HEK293T (cell line): ENCODE measurements at regions not wholly inside any gene's neighbourhood (a gene's known extent, or its start where the extent isn't known, plus 50 kb on each side); places are given as distances from the start of the nearest gene placed in this dataset.

Source experiments
- CTCF ChIA-PET: fragments of 350-600 bp; formaldehyde crosslinking; extraction: SDS; loops from one replicate; lab custom pipeline; 2021; ENCODE audit warnings: antibody characterized with exemption, inconsistent platforms; lab: Yijun Ruan, JAX
- POLR2A ChIA-PET: fragments of 350-600 bp; formaldehyde crosslinking; extraction: SDS; loops from one replicate; lab custom pipeline; 2020; ENCODE audit warnings: antibody characterized with exemption, inconsistent platforms; lab: Yijun Ruan, JAX
- DNase-seq: peaks from one replicate; pipeline ENCODE4 v3.0.0; 2012; ENCODE audit warnings: mixed read lengths; ENCODE audit errors: extremely low spot score
- ARNT ChIP-seq: fragments of 450-650 bp; IDR thresholded peaks from 2 replicates; pipeline ENCODE4 v1.6.1; 2017; ENCODE audit warnings: mild to moderate bottlenecking
- BHLHE40 ChIP-seq: fragments of 450-650 bp; IDR thresholded peaks from 2 replicates; pipeline ENCODE4 v1.6.1; 2016; ENCODE audit warnings: mild to moderate bottlenecking, moderate library complexity, borderline replicate concordance
- CTBP1 ChIP-seq: fragments of 450-650 bp; IDR thresholded peaks from 2 replicates; pipeline ENCODE4 v1.6.1; 2016; ENCODE audit warnings: borderline replicate concordance
- ELF4 ChIP-seq: fragments of 450-650 bp; IDR thresholded peaks from 2 replicates; pipeline ENCODE4 v1.6.1; 2017; ENCODE audit warnings: antibody characterized with exemption
- FOXA1 ChIP-seq: fragments of 450-650 bp; IDR thresholded peaks from 2 replicates; pipeline ENCODE4 v1.6.1; 2016; ENCODE audit warnings: mild to moderate bottlenecking
- FOXK2 ChIP-seq: fragments of 450-650 bp; IDR thresholded peaks from 2 replicates; pipeline ENCODE4 v1.6.1; 2016; ENCODE audit warnings: mild to moderate bottlenecking
- FOXM1 ChIP-seq: fragments of 450-650 bp; IDR thresholded peaks from 2 replicates; pipeline ENCODE4 v1.6.1; 2017; ENCODE audit warnings: mild to moderate bottlenecking, borderline replicate concordance
- HDGF ChIP-seq: fragments of 450-650 bp; IDR thresholded peaks from 2 replicates; pipeline ENCODE4 v1.6.1; 2017; ENCODE audit warnings: antibody characterized with exemption, borderline replicate concordance
- L3MBTL2 ChIP-seq: fragments of 450-650 bp; conservative IDR thresholded peaks from 2 replicates; pipeline ENCODE4 v1.6.1; 2016; ENCODE audit warnings: mild to moderate bottlenecking
- LEF1 ChIP-seq: fragments of 450-650 bp; IDR thresholded peaks from 2 replicates; pipeline ENCODE4 v1.6.1; 2017; ENCODE audit warnings: mild to moderate bottlenecking, borderline replicate concordance
- NFRKB ChIP-seq: fragments of 450-650 bp; IDR thresholded peaks from 2 replicates; pipeline ENCODE4 v1.6.1; 2016; ENCODE audit warnings: mild to moderate bottlenecking, moderate library complexity
- SP1 ChIP-seq: fragments of 450-650 bp; IDR thresholded peaks from 2 replicates; pipeline ENCODE4 v1.6.1; 2017
- SUZ12 ChIP-seq: fragments of 450-650 bp; IDR thresholded peaks from 2 replicates; pipeline ENCODE4 v1.6.1; 2016; ENCODE audit warnings: mild to moderate bottlenecking
- TARDBP ChIP-seq: fragments of 450-650 bp; IDR thresholded peaks from 2 replicates; pipeline ENCODE4 v1.6.1; 2016
- ZNF384 ChIP-seq: fragments of 450-650 bp; IDR thresholded peaks from 2 replicates; pipeline ENCODE4 v1.6.1; 2016
- TF ChIP-seq, protein P1 (sequence below): fragments of 450-650 bp; IDR thresholded peaks from 2 replicates; pipeline ENCODE4 v1.6.1; 2016

DNA sequence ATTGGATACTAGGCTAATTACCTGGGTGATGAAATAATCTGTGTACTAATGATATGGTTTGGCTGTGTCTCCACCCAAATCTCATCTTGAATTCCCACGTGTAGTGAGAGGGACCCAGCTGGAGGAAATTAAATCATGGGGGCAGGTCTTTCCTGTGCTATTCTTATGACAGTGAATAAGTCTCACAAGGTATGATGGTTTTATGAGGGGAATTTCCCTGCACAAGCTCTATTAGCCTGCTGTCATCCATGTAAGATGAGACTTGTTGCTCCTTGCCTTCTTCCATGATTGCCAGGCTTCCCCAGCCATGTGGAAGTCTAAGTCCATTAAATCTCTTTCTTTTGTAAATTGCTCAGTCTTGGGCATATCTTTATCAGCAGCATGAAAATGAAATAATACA is 394.1 kb upstream of the SYT4 start:
- TF ChIP-seq LEF1 = no peak
- no peak for TF ChIP-seq ELF4
- TF ChIP-seq, protein P1, sequence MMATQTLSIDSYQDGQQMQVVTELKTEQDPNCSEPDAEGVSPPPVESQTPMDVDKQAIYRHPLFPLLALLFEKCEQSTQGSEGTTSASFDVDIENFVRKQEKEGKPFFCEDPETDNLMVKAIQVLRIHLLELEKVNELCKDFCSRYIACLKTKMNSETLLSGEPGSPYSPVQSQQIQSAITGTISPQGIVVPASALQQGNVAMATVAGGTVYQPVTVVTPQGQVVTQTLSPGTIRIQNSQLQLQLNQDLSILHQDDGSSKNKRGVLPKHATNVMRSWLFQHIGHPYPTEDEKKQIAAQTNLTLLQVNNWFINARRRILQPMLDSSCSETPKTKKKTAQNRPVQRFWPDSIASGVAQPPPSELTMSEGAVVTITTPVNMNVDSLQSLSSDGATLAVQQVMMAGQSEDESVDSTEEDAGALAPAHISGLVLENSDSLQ = no peak
- TF ChIP-seq BHLHE40 = no peak
- no peak for TF ChIP-seq SUZ12
- no peak for TF ChIP-seq L3MBTL2
- TF ChIP-seq SP1 = no peak
- TF ChIP-seq FOXM1 = no peak
- no peak for TF ChIP-seq FOXK2
- TF ChIP-seq NFRKB = no peak
- no peak for TF ChIP-seq CTBP1
- no peak for TF ChIP-seq HDGF
- TF ChIP-seq FOXA1 = no peak
- TF ChIP-seq TARDBP = no peak
- ChIA-PET POLR2A (no interaction called here), CTCF (no interaction called here)
- no peak for DNase-seq

DNA sequence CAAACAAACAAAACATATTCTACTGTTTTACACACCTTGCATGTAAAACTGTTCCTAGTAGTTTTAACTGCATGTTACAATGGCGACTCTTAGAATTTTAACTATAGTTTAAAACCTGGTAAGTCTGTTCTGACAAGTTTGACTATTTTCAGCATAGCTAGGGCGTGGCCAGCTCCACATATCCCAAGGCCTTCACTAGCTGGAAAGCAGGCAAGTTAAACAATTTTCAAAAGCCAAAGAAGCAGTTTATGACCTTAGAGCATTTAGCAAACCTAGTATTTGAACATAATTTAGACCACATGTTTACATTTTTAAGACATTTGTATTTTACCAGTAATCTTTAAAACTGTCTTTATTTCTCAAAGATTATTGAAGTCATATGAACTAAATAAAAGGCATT is 402.8 kb upstream of the SYT4 start:
- no peak for DNase-seq
- POLR2A ChIA-PET = no interaction called here
- CTCF ChIA-PET = no interaction called here
- TF ChIP-seq ELF4 (no peak), LEF1 (no peak), FOXM1 (no peak), BHLHE40 (no peak), FOXA1 (no peak), CTBP1 (no peak), L3MBTL2 (no peak), ARNT (no peak), FOXK2 (no peak), SUZ12 (no peak), NFRKB (no peak), TARDBP (no peak), ZNF384 (no peak), SP1 (no peak)
- TF ChIP-seq, protein P1 = no peak

DNA sequence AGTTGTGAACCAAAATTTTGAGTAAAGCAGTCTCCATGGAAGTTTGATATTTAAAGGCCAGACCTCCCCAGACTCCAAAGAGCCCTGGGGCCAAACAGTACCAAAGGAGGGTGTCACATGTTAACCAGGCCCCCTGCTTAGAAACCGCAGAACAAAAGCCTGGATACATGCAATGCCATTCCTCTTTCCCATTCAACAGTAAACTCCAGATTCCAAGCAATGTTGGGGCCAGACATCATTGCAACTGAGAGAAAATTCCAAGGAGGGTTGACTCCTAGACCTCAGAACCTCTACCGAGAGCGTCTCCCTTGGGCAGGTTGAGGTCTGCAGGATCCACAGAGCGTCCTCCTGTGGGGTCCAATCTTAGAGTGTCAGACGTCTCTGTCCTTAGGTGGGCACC is 404.4 kb upstream of the SYT4 start:
- no peak for DNase-seq
- TF ChIP-seq FOXM1 = no peak
- no peak for TF ChIP-seq FOXK2
- no peak for TF ChIP-seq CTBP1
- TF ChIP-seq ZNF384 = no peak
- TF ChIP-seq TARDBP = no peak
- TF ChIP-seq L3MBTL2 = no peak
- TF ChIP-seq ARNT = no peak
- no peak for TF ChIP-seq ELF4
- TF ChIP-seq, protein P1 = no peak
- ChIA-PET POLR2A (no interaction called here), CTCF (no interaction called here)

DNA sequence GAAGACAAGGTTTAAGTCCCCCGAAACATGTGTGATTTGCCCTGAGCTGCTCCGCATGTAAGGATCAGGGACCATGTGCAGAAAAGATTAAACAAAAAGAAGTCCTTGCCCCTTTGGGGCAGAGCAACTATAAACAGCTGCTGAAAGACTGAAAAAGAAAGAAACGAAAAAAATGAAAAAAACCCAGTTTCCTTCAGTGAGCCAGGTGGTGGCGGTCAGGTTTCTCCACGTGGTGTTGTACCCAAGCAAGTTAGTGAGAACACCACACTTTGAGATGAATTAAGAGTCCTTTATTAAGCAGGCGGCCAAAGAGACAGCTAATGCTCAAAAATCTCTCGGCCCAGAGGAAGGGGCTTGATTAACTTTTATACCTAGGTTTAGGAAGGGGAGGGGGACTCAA is 404.9 kb upstream of the SYT4 start:
- TF ChIP-seq TARDBP (no peak), FOXM1 (no peak), LEF1 (no peak), NFRKB (no peak), HDGF (no peak), ARNT (no peak), FOXA1 (no peak), SP1 (no peak), SUZ12 (no peak), CTBP1 (no peak), ZNF384 (no peak), ELF4 (no peak)
- TF ChIP-seq, protein P1 = no peak
- no peak for DNase-seq
- ChIA-PET POLR2A (no interaction called here), CTCF (no interaction called here)

DNA sequence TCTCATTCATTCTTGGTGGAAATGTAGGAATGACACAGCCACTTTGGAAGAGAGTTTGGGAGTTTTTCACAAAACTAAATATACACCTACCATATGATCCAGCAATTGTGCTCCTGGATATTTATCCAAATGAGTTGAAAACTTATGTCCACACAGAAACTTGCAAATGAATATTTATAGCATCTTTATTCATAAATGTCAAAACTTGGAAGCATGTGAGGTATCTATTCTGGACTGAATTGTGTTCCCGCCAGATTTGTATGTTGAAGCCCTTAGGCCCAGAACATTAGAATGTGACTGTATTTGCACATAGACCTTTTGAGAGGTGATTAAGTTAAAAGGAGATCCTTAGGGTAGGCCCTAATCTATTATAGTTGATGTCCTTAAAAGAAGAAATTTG is 409.4 kb upstream of the SYT4 start:
- TF ChIP-seq NFRKB (no peak), CTBP1 (no peak), L3MBTL2 (no peak), SUZ12 (no peak), SP1 (no peak), HDGF (no peak), ARNT (no peak), ELF4 (no peak), ZNF384 (no peak), FOXM1 (no peak), TARDBP (no peak), FOXK2 (no peak), LEF1 (no peak), FOXA1 (no peak), BHLHE40 (no peak)
- TF ChIP-seq, protein P1 = no peak
- CTCF ChIA-PET = no interaction called here
- DNase-seq = no peak
- POLR2A ChIA-PET = no interaction called here
